GM21447 (cell line): ENCODE measurements at regions not wholly inside any gene's neighbourhood (a gene's known extent, or its start where the extent isn't known, plus 50 kb on each side); places are given as distances from the start of the nearest gene placed in this dataset.

Experiments
- ATAC-seq: cut with Tn5 transposase; IDR thresholded peaks from one replicate; pipeline ENCODE4 v1.9.1; 2021; ENCODE audit not compliant: unreplicated experiment

DNA sequence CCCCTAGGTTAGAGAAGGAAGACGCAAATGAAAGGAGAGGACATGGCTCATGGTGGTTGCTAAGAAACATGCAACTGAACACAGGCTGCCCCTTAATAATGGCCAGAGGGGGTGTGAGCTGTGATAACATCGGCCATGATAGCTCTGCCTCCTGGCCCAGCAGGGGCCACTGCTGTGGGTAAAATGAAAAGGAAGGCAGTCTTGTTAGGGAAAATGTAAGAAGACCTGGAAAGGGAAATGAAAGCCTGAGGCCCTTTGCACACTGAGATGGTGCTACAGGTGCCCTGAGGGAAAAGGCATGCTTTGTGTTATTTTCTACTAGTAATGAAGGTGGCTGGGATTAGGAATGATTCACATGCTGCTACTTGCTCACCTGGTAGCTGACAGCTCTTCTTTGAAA is 123.6 kb upstream of the MID1 start:
- ATAC-seq = no peak

DNA sequence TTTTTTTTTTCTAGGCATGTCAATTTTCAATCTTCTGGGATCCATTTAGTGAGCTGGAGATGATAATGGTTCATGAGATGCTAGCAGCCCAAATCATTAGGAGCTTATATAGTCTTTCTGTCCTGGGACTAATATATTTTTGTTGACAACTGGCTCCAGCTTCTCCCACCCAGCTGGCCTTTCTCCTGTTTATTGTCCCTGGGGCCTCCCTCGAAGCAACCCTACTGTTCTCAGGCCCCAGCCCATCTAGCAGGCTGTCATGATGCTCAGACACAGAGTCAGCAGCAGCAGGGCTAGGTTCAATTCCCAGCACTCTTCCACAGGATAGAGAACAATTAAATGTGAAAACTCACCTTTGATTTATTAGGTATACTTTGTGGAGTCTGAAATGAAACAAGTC is 127.6 kb upstream of the MID1 start:
- no peak for ATAC-seq

DNA sequence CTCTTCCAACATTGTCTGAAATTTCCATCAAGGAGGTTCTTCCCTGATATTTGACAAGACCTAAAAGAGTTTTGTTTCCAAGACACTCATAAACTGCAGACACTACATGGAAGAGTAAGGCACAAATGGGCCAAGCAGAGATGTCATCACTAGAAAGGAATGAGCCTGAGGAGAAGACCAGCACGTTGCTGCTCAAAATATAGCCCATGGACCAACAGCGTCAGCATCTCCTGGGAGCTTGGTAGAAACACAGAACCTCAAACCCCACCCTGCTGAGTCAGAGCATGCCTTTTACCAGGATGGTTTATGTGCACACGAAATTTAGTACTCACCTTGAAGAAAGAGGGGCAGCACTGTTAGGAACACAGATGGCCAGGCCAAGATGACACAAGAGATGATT is 128.7 kb upstream of the MID1 start:
- no peak for ATAC-seq

DNA sequence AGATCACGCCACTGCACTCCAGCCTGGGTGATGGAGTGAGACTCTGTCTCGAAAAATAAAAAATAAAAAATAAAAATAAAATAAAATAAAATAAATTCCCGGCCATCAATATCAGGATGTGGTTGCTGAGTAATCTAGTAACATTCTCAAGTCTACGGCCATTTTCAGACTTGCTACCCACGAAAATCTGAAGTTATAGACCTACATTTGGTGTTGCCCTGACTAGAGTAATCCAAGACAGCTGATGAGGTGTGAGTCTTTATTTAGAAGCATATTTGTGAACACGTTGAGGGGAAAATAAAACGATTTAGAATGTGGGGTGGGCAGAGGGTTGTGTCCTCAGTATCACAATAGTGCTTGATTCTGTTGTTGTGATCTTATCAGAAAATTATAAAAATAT is 130.2 kb upstream of the MID1 start:
- ATAC-seq = no peak

DNA sequence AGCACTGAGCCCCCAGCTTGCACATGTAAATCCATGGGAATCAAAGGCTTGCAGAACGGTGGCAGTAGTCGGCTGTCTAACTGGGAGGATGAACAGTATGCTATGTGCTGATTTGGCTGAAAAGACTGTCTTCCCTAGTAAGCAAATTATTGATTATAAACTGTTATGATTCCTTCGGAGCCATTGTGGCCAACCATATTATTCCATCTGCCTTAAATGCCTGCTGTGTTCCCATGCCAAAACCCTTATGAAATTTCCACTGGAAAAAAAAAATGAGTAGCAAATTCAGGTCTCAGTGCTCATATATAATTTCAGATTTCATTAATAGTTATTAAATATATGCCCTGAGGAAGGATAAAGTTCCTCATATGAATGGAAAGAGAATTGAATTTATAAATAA is 132.7 kb upstream of the MID1 start:
- no peak for ATAC-seq

DNA sequence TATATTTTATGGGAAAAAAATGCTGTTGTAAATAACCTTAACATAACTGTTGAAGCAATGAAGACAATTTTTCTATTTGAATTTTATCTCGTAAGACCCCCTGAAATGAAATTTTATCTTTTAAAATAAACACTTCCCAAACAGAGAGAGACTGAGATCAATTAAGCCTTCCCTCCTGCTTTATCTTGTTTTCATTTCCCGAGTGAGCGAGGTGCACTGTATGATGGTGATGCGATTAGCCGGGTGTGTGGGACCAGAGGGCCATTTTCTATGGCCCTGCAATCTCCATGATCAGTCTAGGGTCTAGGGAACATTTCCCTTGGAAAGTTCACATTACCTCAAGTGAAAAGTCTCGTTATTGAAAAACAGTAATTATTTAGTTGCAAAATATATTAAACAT is 134.1 kb upstream of the MID1 start:
- ATAC-seq = no peak

DNA sequence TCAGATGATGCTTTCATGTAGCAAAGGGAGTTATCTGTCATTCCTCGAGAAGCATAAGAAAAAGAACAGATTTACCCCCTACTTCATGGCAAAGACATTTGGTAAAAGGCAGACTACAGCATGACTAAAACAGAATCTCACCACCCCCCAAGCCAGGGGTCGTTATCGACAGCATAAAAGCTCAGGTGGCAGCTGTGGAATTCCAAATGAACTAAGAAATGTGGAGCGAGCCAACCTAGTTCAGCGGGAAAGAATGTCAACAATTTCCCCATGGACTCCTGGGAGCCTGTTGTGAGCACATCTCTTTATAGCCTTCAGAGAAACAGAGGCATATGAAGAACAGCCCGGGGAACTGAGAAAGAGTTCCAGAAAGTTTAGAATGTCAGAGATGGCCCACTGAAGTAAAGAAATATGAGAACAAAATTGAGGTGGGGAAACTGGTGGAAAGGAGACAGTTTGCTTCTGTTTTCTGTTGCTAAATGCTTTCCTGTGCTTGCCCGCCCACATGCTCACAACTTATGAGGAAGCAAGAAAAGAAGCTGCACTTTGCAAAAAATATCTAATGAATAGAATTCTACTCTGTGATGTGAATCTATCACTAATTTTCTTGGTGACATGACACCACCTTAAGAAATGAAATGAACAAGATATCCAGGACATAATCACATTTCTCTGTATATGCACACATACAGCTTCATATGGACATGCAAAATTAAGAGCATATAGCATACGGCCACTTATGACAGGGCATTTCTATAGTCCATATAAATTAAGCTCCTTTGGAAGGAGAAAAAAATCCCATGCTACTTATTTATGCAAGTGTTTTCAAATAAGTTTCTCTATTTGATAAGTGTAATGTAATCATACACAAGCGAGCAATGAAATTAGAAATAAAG is 135.3 kb upstream of the MID1 start:
- ATAC-seq = no peak

DNA sequence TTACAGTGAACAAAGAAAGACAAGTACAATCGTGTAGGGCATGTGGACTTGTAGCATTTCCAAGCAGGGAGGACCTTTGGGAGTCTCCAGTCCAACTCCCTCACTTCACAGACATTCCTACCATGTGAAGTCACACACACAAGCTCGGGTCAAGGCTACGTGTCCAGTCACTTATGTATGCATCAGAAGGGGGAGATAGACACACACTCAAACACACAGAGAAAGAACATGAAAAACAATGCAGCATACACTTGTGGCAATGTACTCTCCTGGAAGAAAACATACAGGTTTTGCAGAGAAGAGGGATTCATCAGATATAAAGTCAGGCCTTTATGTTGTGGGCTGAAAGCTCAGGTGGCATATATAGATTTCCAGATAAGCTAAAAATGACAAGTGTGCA is 136.1 kb upstream of the MID1 start:
- ATAC-seq = no peak

DNA sequence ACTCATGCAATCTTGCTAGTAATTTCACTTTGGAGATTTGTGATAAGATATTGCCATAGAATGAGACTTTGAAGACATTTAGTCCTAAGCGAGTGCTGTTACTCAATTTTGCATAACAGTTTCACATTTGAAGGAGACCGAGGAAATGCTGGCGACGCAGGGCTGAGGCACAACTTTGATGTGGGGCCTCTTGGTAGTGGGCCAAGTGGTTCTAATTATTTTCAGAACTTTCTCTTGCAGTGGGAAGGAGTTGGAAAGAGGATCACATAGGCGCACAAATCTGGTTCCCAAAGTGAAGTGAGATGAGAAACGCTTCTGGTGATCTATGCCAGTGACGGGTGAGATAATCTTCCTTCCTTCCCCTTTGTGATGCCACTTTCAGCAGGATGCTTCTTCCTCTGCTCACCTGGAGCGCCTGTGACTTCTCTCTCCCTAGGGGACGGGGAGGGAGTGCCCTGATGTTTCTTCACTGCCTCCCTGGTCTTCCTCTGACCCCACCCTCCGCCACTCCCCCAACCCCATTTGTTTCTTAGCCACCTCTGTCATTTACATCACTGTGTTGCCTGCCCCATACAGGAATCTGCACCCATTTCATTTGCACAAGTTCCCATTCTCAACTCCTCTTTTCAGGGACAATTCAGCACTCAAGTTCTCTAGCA is 138.9 kb upstream of the MID1 start:
- ATAC-seq = no peak

DNA sequence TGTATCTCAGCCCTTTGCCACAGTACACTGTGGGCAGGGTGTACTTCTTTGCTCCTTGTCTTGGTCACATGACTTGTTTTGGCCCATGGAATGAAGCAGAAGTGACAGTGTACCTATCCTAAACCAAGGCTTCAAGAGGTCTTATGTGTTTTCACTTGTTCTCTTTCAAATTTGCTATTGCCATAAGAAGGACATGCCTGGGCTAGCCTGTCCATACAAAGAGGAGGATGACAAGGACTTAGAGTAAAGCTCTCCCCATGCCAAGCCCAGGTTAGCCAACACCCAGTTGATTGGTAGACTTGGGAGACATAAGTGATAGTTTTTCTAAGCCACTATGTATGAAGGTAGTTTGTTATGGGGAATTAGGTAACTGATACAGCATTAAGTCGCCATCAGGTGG is 141.1 kb upstream of the MID1 start:
- no peak for ATAC-seq

DNA sequence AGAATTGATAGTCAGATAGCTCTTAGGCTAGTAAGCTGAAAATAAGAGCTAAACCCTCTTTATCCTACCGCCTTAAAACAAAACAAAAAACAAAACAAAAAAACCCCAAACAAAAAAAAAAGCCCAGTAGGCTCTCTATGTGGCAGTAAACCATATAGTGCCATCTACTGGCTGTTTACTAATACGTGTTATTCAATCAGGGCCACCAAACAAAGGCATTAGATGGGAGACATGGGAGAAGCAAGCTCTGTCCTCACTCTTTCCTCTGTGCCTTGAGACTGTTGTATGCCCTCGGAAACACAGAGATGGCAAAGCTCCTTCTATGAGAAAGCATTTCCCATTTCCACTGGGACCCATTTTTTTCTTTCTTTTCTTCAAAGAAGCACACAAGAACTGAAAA is 148.8 kb upstream of the MID1 start:
- ATAC-seq = no peak

DNA sequence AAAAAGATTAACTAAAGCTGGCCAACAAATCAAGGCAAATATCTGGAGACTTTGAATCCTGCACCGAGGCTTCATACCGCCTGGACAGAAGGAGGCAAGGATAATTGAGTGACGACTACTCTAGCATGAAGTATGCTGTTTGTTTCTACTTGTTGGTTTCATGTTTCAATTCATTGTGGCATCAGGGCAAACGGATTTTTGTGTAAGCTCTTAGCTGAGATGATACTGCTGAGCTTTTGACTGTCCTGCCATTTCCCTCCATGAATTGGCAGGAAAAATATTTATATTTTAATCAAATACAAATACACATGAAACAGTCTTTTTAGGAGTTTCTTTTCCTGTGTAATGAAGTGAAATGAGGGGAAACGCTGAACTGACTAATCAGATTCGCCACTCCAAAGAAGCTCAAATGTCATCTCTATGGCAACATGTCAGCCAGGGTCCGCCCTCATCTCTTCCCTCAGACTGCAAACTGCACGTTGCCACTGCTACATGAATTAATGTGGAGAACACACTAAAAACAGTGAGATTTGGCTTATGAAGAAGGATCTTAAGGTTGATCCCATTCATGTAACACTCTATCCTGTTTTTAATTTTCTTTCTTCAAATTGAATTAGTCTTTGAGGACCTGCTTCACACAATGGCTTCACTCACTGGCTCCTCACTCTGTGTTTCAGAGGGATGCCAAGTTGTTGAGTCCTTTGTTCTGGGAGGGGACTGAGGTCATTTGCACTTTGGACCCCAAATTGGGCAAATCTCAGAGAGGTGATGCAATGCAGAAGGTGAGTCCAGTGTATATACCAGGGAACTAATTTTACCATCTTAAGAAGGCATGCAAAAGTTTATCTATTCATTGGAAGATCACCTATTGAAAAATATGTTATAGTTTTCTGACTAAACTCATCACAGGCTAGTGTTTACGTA is 149.6 kb upstream of the MID1 start:
- no peak for ATAC-seq

DNA sequence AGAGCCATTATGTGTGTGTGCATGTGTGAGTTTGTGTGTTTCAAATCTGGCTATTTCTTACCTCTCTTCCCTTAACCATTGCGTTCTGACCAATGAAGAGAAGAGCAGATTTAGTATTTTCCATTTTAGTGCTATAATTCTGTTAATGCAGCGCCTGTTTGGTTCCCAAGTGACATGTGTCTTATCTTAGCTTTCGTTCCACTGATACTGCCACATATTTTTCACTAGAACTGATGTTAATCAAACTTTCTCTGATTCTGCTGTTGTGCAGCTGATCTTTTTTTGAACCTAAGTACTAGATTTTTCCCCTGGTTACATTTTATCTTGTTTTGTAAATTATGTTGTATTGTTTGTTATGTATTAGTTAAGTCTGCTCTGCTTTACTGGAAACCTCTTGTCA is 152.9 kb upstream of the MID1 start:
- no peak for ATAC-seq

DNA sequence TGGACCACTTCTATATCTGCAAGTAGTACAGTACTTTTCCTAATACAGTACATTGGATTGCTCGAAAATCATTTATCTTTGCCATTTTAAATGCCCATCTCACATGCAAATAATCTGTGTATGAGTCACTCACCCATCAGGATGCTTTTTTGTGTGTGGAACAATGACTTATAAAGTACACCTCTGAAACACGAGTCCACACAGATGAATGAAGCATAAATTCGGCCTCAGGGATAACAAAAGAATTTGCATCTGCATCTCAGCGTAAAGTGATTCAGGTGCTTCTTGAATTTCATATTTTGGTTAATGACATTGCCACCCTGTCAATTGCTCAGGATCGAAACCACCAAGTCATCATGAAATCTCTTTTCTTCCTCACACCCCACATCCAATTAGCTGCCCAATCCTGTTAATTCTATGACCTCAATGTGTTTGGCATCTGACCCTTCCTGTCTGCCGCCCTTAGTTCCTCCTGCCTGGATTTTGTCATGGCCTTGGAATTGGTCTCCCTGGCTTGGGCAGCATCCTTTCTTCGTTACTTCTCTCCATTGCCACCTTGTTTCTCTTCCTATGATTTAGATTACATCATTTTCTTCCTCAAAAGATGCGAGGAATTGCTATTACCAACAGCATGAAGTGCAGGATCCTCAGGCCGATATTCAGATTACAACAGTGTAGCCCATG is 161.6 kb upstream of the MID1 start:
- ATAC-seq = no peak

DNA sequence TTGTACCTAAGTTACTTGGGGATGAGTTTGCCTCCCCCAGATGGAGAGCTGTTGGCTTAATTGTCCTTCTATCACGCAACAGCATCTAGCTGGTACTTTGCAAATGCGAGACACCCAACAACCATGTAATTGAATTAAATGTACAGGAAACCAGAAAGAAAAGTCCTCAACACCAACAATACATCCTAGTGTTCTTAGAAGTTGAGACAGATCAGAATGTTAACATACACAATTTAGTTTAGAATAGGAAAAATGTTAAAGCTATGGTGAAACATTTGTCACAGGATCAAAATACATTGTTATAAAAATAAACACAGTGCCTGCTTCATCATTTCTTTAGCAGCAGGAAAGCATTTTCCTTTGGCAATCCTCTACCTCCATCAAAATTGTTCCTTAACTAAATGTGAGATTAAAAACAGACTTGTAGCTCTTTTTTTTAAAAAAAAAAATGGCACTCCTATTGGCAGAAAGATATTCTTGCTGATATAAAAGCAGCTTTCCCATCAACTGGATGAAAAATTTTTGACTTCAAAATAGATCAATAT is 163.1 kb upstream of the MID1 start:
- no peak for ATAC-seq

DNA sequence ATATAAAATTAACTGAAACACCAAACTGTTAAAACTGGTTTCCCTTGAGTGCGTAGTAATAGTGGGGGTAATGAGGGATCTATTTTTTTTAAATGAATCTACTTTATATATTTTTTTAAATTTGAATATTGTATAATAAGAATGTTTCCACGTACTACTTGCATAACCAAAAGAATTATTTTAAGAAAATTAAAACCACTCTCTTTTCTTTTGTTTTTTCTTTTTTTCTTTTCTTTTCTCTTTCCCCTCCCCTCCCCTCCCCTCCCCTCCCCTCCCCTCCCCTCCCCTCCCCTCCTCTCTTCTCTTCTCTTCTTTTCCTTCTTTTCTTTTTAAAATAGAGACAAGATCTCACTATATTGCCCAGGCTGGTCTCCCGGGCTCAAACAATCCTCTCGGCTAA is 166.9 kb upstream of the MID1 start:
- no peak for ATAC-seq

DNA sequence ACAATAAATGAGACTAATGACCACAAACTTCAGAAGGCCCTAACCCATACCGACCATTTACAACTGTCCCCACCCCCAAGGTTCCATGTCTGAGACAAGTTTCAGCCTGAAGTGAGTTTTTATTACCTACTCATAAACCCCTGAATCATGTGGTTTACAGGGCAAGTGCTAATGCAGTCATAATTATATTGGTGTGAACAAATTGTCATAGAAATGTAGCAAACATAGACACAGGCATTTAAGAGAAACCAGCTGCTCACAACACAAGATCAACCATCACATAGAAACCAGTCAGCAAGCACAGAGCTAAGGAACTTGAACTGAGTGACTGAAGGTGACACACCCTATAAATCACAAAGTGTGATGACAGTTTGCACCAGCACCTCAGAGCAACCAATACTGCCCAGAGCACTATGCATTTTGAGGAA is 173.8 kb upstream of the MID1 start:
- no peak for ATAC-seq

DNA sequence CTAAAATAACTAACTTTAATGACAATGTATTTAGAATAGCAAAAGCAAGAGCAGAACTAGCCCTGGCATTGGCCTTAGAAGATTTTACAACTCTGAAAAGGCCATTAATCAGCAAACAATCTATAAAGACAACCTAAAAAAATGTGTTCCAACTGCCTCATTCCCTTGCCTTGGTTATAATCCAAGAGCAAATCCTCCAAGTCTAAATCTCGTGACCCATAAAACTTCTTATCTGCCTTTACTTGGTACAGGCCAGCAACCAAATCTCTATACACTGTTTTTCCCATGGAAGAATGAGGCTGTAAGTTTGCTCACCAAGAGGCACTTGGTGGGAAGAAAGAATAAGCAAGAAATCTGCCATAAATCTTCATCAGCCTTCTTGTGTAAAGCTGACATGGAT is 175.3 kb upstream of the MID1 start:
- no peak for ATAC-seq

DNA sequence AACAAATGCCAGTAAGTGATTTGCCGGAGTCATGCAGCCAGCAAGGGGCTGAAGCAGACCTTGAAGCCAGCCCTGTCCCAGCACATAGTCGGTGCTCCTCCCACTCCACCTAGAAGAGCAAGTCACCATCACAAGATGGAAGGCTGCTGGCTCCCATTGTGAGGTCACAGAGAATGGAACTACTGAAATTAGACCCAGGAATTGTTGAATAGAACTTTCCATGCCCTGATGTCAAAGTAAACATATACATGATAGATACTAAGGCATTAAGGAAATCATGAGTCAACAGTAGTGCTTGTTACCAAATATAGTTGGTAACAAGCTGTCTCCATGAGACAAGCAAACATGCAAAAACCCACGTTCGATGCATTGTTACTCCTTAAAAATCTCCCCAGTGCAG is 177.1 kb upstream of the MID1 start:
- ATAC-seq = no peak

DNA sequence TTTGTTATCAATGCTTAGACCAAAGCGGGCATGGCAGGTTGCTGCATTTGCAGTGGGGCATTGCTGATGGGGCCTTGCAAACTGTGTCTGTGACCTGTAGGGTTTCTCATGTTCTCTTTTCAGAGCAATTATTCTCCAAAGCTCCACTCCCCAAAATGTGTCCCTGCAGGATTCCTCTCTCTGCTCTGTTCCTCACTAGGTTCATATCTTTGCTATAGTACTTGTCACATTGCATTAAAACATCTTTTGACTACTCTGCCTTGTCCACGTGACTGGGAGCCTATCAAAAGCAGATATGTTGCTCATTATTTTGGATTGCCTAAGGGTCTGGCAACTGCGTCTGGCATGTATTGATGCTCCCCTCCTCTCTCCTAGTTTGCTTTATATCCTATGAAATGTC is 177.7 kb upstream of the MID1 start:
- ATAC-seq = no peak

DNA sequence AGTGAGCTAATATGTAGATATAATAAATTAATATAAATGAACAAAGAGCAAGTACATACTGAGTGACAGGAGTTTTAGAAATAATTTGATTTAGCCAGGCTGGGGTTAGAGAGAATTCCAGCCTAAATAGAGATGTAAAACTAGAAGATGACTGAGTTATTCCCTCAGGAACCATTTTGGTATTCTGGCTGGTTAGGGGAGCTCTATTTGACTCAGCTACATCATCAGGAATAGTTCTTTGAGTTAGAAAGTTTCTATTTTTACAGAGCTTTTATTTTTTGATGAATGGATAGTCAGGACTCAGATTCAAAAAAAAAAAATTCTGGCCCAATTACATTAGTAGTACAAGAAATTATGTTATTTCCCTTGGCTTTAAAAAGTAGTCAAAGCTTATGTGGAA is 180.4 kb upstream of the MID1 start:
- ATAC-seq = no peak
